Mesenchymal stem cell (in vitro differentiated cells and primary cell): ENCODE measurements at regions not wholly inside any gene's neighbourhood (a gene's known extent, or its start where the extent isn't known, plus 50 kb on each side); places are given as distances from the start of the nearest gene placed in this dataset.

Experiments used
- DNase-seq: peaks from one replicate; pipeline ENCODE4 v3.0.0-alpha.2; 2013
- H2AFZ ChIP-seq: one replicate; pipeline ENCODE4 v1.6.1; 2013; ENCODE audit warnings: low read depth, mild to moderate bottlenecking, control low read depth, inconsistent platforms, low read length, moderate library complexity
- H2AK5ac ChIP-seq: 2 replicates; pipeline ENCODE4 v1.6.1; 2013; ENCODE audit warnings: low read length, moderate library complexity, mild to moderate bottlenecking, inconsistent platforms; ENCODE audit not compliant: severe bottlenecking
- H2BK120ac ChIP-seq: one replicate; pipeline ENCODE4 v1.6.1; 2013; ENCODE audit warnings: low read depth, mild to moderate bottlenecking, inconsistent platforms, low read length, moderate library complexity
- H2BK12ac ChIP-seq, 2 experiments: one replicate each; pipeline ENCODE4 v1.6.1; 2013; ENCODE audit warnings: inconsistent platforms in 2 of 2, low read length in 2 of 2, mild to moderate bottlenecking in 2 of 2, moderate library complexity in 2 of 2, control low read depth in 1 of 2
- H2BK15ac ChIP-seq: one replicate; pipeline ENCODE4 v1.6.1; 2013; ENCODE audit warnings: mild to moderate bottlenecking, low read depth, inconsistent platforms; ENCODE audit not compliant: poor library complexity, severe bottlenecking
- H2BK5ac ChIP-seq: 2 replicates; pipeline ENCODE4 v1.6.1; 2013; ENCODE audit warnings: low read depth, mild to moderate bottlenecking, low read length, control low read depth, inconsistent platforms; ENCODE audit not compliant: poor library complexity, severe bottlenecking
- H3K14ac ChIP-seq, 2 experiments: one replicate each; pipeline ENCODE4 v1.6.1; 2013; ENCODE audit warnings: inconsistent platforms in 2 of 2, low read length in 2 of 2, control low read depth in 1 of 2, mild to moderate bottlenecking in 1 of 2, moderate library complexity in 1 of 2
- H3K18ac ChIP-seq, 2 experiments: one replicate each; pipeline ENCODE4 v1.6.1; 2013; ENCODE audit warnings: inconsistent platforms in 2 of 2, low read length in 2 of 2, control low read depth in 1 of 2, low read depth in 1 of 2, mild to moderate bottlenecking in 1 of 2
- H3K23ac ChIP-seq, 2 experiments: one replicate each; pipeline ENCODE4 v1.6.1; 2013; ENCODE audit warnings: inconsistent platforms in 2 of 2, low read length in 2 of 2, mild to moderate bottlenecking in 2 of 2, moderate library complexity in 2 of 2, control low read depth in 1 of 2
- H3K27ac ChIP-seq: 2 replicates; pipeline ENCODE4 v1.5.1; 2013; ENCODE audit warnings: mild to moderate bottlenecking, moderate library complexity, low read length, control low read depth, inconsistent platforms; ENCODE audit not compliant: poor library complexity, severe bottlenecking
- H3K27me3 ChIP-seq, 2 experiments: 2 replicates each; pipeline versions ENCODE4 v1.6.1 to v1.7.0; 2013; ENCODE audit warnings: low read length in 2 of 2, mild to moderate bottlenecking in 2 of 2, moderate library complexity in 2 of 2, control low read depth in 1 of 2, inconsistent platforms in 1 of 2; ENCODE audit not compliant: control insufficient read depth in 1 of 2, insufficient read depth in 1 of 2
- H3K36me3 ChIP-seq, 2 experiments: 2 replicates each; pipeline versions ENCODE4 v1.6.1 to v1.7.0; 2013; ENCODE audit warnings: low read length in 2 of 2, control low read depth in 1 of 2, inconsistent platforms in 1 of 2, low read depth in 1 of 2, mild to moderate bottlenecking in 1 of 2; ENCODE audit not compliant: insufficient read depth in 2 of 2, control insufficient read depth in 1 of 2
- H3K4ac ChIP-seq, 2 experiments: one replicate each; pipeline ENCODE4 v1.6.1; 2013; ENCODE audit warnings: inconsistent platforms in 2 of 2, low read length in 2 of 2, mild to moderate bottlenecking in 2 of 2, moderate library complexity in 2 of 2, control low read depth in 1 of 2, low read depth in 1 of 2
- H3K4me1 ChIP-seq: 2 replicates; pipeline ENCODE4 v1.6.1; 2013; ENCODE audit warnings: low read depth, low read length, control low read depth; ENCODE audit not compliant: control insufficient read depth, insufficient read depth
- H3K4me2 ChIP-seq: 2 replicates; pipeline ENCODE4 v1.6.1; 2013; ENCODE audit warnings: low read length, mild to moderate bottlenecking, inconsistent platforms; ENCODE audit not compliant: poor library complexity, severe bottlenecking
- H3K4me3 ChIP-seq, 2 experiments: 2 replicates each; pipeline versions ENCODE4 v1.5.1 to v1.7.0; 2013; ENCODE audit warnings: low read length in 2 of 2, mild to moderate bottlenecking in 2 of 2, control low read depth in 1 of 2, low read depth in 1 of 2; ENCODE audit not compliant: insufficient read depth in 1 of 2
- H3K79me1 ChIP-seq: replicated peaks from 2 replicates; pipeline ENCODE4 v1.6.1; 2013; ENCODE audit warnings: mild to moderate bottlenecking, control low read depth, low read length, inconsistent platforms; ENCODE audit not compliant: poor library complexity, severe bottlenecking
- H3K9ac ChIP-seq: 2 replicates; pipeline ENCODE4 v1.7.0; 2013; ENCODE audit warnings: mild to moderate bottlenecking, low read length, moderate library complexity
- H3K9me3 ChIP-seq: 2 replicates; pipeline ENCODE4 v1.7.0; 2013; ENCODE audit warnings: mild to moderate bottlenecking, low read length; ENCODE audit not compliant: control insufficient read depth
- H4K8ac ChIP-seq: one replicate; pipeline ENCODE4 v1.6.1; 2013; ENCODE audit warnings: inconsistent platforms, mild to moderate bottlenecking, low read length, moderate library complexity
- H4K91ac ChIP-seq: one replicate; pipeline ENCODE4 v1.6.1; 2013; ENCODE audit warnings: mild to moderate bottlenecking, low read length, inconsistent platforms
- WGBS: methylation state at CpG from one replicate; pipeline ENCODE4 v1.1.7; 2013; ENCODE audit warnings: mixed read lengths; 5-methylcytosine and 5-hydroxymethylcytosine counted together

DNA sequence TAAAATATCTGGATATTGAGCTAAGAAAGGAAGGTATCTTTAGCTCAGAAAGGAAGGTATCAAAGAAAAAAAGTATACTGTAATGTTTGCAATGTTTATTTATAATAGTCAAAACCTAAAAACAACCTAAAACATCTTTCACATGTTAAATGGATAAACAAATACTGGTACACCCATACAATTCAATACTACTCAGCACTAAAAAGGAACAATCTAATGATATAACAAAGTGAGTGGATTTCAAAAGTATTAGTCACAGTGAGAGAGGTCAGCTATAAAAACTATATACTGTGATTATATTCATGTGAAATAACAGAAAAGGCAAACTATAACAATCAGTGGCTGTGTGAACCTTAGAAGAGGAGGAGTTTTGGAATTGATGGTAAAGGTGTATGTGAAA is 455.0 kb upstream of the FTMT start:
- no peak overlapping the region for H3K4me3 ChIP-seq
- H2BK120ac ChIP-seq = no peak overlapping the region
- H3K9me3 ChIP-seq = peaks cover 3% of the 10 kb centered on the region
- H3K18ac ChIP-seq = no peak overlapping the region
- no peak overlapping the region for H3K9ac ChIP-seq
- H3K79me1 ChIP-seq = no peaks in the 10 kb centered on the region
- no peak overlapping the region for H3K23ac ChIP-seq
- no peak overlapping the region for H3K4me2 ChIP-seq
- H4K8ac ChIP-seq = no peak overlapping the region
- H3K27ac ChIP-seq = no peak overlapping the region
- DNase-seq = no peak
- H2BK5ac ChIP-seq = no peak overlapping the region
- no peak overlapping the region for H3K14ac ChIP-seq
- H2AFZ ChIP-seq = no peak overlapping the region
- no peak overlapping the region for H2BK12ac ChIP-seq
- no peaks in the 10 kb centered on the region for H3K4me1 ChIP-seq
- no peak overlapping the region for H2BK15ac ChIP-seq
- H4K91ac ChIP-seq = no peak overlapping the region
- no peak overlapping the region for H2AK5ac ChIP-seq
- H3K4ac ChIP-seq = no peak overlapping the region
- no peaks in the 10 kb centered on the region for H3K27me3 ChIP-seq
- no peaks in the 10 kb centered on the region for H3K36me3 ChIP-seq

DNA sequence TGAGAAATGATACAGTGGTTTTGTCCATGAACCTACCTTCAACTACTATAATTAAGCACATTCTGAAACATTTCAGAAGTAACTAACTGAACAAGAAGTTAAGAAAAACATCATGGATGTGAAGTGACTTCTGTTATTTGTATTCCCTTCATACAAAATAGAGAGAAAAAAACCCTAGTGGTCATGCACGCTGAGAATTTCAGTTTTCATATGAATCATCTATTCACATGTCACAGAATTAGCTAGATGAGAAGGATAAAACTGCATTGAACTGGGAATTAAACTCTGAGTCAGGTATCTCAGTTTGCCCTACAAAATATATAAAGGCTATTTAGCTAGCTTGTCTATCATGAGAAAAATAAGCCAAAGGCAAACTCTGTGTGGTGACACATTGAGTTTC is 451.8 kb upstream of the FTMT start:
- no CpG with 5 or more reads among the region's 1 CpG for WGBS
- H3K27me3 ChIP-seq = no peaks in the 10 kb centered on the region

DNA sequence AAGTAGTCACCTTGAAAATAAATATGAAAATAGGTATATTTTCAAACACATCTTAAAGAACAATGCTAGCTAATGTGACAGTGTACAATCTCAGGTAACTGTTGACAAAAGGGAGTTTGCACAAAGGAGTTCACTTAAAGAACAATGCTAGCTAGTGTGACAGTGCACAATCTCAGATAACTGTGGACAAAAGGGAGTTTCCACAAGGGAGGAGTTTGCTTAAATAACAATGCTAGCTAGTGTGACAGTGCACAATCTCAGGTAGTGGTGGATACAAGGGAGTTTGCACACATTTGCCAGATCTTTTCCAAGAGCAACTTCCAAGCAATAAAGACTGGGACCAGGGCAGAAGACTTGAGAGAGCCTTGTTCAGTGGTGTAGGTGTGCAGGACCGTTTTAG is 442.9 kb upstream of the FTMT start:
- 57% methylated on average over 1 of the region's 1 CpG for WGBS
- no peaks in the 10 kb centered on the region for H3K36me3 ChIP-seq
- H3K27me3 ChIP-seq = no peaks in the 10 kb centered on the region

More for the DNA sequence above, 451.8 kb upstream of the FTMT start:
- no peak overlapping the region for H3K27ac ChIP-seq
- no peaks in the 10 kb centered on the region for H3K36me3 ChIP-seq
- no peak overlapping the region for H4K91ac ChIP-seq
- H3K14ac ChIP-seq = no peak overlapping the region
- no peak overlapping the region for H2BK5ac ChIP-seq
- no peak overlapping the region for H3K18ac ChIP-seq
- no peak overlapping the region for H2AFZ ChIP-seq
- H2AK5ac ChIP-seq = no peak overlapping the region
- no peak overlapping the region for H3K4me2 ChIP-seq
- no peak overlapping the region for H2BK120ac ChIP-seq
- no peaks in the 10 kb centered on the region for H3K79me1 ChIP-seq
- H3K9ac ChIP-seq = no peak overlapping the region
- DNase-seq = no peak
- no peaks in the 10 kb centered on the region for H3K4me1 ChIP-seq
- no peak overlapping the region for H3K4me3 ChIP-seq
- peaks cover 3% of the 10 kb centered on the region for H3K9me3 ChIP-seq
- no peak overlapping the region for H3K4ac ChIP-seq
- H3K23ac ChIP-seq = no peak overlapping the region
- no peak overlapping the region for H2BK15ac ChIP-seq
- H4K8ac ChIP-seq = no peak overlapping the region
- H2BK12ac ChIP-seq = no peak overlapping the region

DNA sequence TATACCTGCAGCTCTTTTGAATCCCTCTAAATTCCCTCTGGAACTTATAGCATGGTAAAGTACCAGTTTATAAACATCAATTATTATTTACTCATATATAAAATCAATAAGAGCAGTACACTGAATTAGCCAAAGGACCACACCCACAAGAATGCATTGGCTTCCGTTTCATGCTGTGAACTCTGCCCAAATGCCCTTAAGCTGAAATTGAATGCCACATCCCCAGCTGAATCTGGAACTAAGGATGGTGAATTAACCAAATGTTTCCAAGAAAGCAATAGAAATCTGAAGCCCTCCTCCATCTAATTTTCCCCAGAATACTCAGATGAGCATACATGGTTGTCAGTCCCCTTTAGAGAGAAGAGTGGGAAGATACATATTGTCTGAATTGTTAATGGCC is 436.4 kb upstream of the FTMT start:
- no peaks in the 10 kb centered on the region for H3K27me3 ChIP-seq
- H2AK5ac ChIP-seq = no peak overlapping the region
- H3K36me3 ChIP-seq = no peaks in the 10 kb centered on the region
- H3K18ac ChIP-seq = no peak overlapping the region
- H2BK12ac ChIP-seq = no peak overlapping the region
- no peak overlapping the region for H3K4ac ChIP-seq
- no peak overlapping the region for H3K4me3 ChIP-seq
- no peak overlapping the region for H3K14ac ChIP-seq
- no peak overlapping the region for H2BK15ac ChIP-seq
- H3K4me1 ChIP-seq = no peaks in the 10 kb centered on the region
- H3K9me3 ChIP-seq = peaks cover 2% of the 10 kb centered on the region
- H2BK5ac ChIP-seq = no peak overlapping the region
- 94% methylated on average over 1 of the region's 1 CpG for WGBS
- H3K9ac ChIP-seq = no peak overlapping the region
- DNase-seq = no peak
- no peak overlapping the region for H4K91ac ChIP-seq
- no peak overlapping the region for H2BK120ac ChIP-seq
- H3K79me1 ChIP-seq = no peaks in the 10 kb centered on the region
- no peak overlapping the region for H4K8ac ChIP-seq
- no peak overlapping the region for H3K4me2 ChIP-seq
- no peak overlapping the region for H2AFZ ChIP-seq
- no peak overlapping the region for H3K27ac ChIP-seq
- H3K23ac ChIP-seq = no peak overlapping the region

More for the DNA sequence above, 442.9 kb upstream of the FTMT start:
- no peak overlapping the region for H3K9ac ChIP-seq
- no peak overlapping the region for H2BK120ac ChIP-seq
- no peak overlapping the region for H2AK5ac ChIP-seq
- no peak overlapping the region for H3K18ac ChIP-seq
- no peak overlapping the region for H3K4me2 ChIP-seq
- H3K4ac ChIP-seq = no peak overlapping the region
- H2BK12ac ChIP-seq = no peak overlapping the region
- no peaks in the 10 kb centered on the region for H3K79me1 ChIP-seq
- no peak overlapping the region for H2BK5ac ChIP-seq
- H3K4me1 ChIP-seq = no peaks in the 10 kb centered on the region
- H4K91ac ChIP-seq = no peak overlapping the region
- H3K4me3 ChIP-seq = no peak overlapping the region
- H3K9me3 ChIP-seq = peaks cover 2% of the 10 kb centered on the region
- no peak for DNase-seq
- H4K8ac ChIP-seq = no peak overlapping the region
- H2BK15ac ChIP-seq = no peak overlapping the region
- H3K23ac ChIP-seq = no peak overlapping the region
- H3K27ac ChIP-seq = no peak overlapping the region
- H3K14ac ChIP-seq = no peak overlapping the region
- no peak overlapping the region for H2AFZ ChIP-seq
